Parathyroid adenoma (tissue), 2 donors: ENCODE measurements at regions not wholly inside any gene's neighbourhood (a gene's known extent, or its start where the extent isn't known, plus 50 kb on each side); places are given as distances from the start of the nearest gene placed in this dataset.

Experiments
- H2AFZ ChIP-seq: fragments of 300-600 bp; sonication (generic); one replicate; pipeline ENCODE4 v1.7.0; 2017; ENCODE audit warnings: antibody characterized with exemption, mild to moderate bottlenecking
- H3K27ac ChIP-seq: fragments of 300-600 bp; sonication (generic); one replicate; pipeline ENCODE4 v1.7.0; 2017
- H3K27me3 ChIP-seq: fragments of 300-600 bp; sonication (generic); one replicate; pipeline ENCODE4 v1.7.0; 2017; ENCODE audit warnings: low read length; ENCODE audit not compliant: control insufficient read depth, insufficient read depth
- H3K36me3 ChIP-seq: fragments of 300-600 bp; sonication (generic); one replicate; pipeline ENCODE4 v1.7.0; 2017; ENCODE audit warnings: low read length; ENCODE audit not compliant: control insufficient read depth, insufficient read depth
- H3K4me1 ChIP-seq: fragments of 300-600 bp; sonication (generic); one replicate; pipeline ENCODE4 v1.7.0; 2017; ENCODE audit warnings: control low read depth
- H3K4me2 ChIP-seq: fragments of 300-600 bp; sonication (generic); one replicate; pipeline ENCODE4 v1.7.0; 2017; ENCODE audit warnings: low read length
- H3K4me3 ChIP-seq: fragments of 300-600 bp; sonication (generic); one replicate; pipeline ENCODE4 v1.7.0; 2017; ENCODE audit warnings: low read depth, low read length
- H3K79me2 ChIP-seq: fragments of 300-600 bp; sonication (generic); one replicate; pipeline ENCODE4 v1.7.0; 2017; ENCODE audit warnings: control low read depth
- H3K9ac ChIP-seq: fragments of 300-600 bp; sonication (generic); one replicate; pipeline ENCODE4 v1.7.0; 2017; ENCODE audit warnings: mild to moderate bottlenecking
- H3K9me3 ChIP-seq: fragments of 300-600 bp; sonication (generic); one replicate; pipeline ENCODE4 v1.7.0; 2017; ENCODE audit warnings: low read length; ENCODE audit not compliant: control insufficient read depth
- TF ChIP-seq, protein P1 (sequence below): fragments of 300-600 bp; sonication (generic); IDR thresholded peaks from one replicate; pipeline ENCODE4 v1.7.0; 2017; ENCODE audit warnings: antibody characterized with exemption, mild to moderate bottlenecking
- donor health status: primary hyperparathyroidism.

DNA sequence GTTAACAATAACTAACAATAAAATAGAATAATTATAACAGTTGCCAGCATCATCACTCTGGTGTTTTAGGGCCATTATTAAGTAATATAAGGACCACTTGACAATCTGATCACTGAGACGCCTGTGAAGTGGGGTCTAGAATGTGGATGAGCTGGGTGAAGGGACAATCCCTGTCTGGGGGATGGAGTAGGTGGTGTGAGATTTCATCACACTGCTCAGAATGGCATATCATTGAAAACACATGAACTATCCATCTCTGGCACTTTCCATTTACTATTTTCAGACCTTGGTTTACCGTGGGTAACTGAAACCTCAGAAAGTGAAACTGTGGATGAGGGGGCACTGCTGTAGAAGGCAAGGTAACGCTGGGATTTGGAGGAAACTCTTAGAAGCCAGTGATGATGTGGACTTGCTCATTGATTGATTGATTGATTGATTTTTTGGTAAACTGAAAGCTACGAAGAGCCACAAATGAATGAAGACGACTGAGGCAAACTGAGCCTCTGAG is 204.4 kb upstream of the TWIST2 start:
- Histone ChIP-seq H3K9ac (no peak overlapping the region), H2AFZ (no peak overlapping the region), H3K36me3 (no peaks in the 10 kb centered on the region), H3K79me2 (no peaks in the 10 kb centered on the region), H3K27ac (no peak overlapping the region), H3K27me3 (no peaks in the 10 kb centered on the region), H3K9me3 (no peaks in the 10 kb centered on the region), H3K4me2 (no peak overlapping the region), H3K4me3 (no peak overlapping the region), H3K4me1 (no peaks in the 10 kb centered on the region)
- TF ChIP-seq, protein P1, sequence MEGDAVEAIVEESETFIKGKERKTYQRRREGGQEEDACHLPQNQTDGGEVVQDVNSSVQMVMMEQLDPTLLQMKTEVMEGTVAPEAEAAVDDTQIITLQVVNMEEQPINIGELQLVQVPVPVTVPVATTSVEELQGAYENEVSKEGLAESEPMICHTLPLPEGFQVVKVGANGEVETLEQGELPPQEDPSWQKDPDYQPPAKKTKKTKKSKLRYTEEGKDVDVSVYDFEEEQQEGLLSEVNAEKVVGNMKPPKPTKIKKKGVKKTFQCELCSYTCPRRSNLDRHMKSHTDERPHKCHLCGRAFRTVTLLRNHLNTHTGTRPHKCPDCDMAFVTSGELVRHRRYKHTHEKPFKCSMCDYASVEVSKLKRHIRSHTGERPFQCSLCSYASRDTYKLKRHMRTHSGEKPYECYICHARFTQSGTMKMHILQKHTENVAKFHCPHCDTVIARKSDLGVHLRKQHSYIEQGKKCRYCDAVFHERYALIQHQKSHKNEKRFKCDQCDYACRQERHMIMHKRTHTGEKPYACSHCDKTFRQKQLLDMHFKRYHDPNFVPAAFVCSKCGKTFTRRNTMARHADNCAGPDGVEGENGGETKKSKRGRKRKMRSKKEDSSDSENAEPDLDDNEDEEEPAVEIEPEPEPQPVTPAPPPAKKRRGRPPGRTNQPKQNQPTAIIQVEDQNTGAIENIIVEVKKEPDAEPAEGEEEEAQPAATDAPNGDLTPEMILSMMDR, result no peak

DNA sequence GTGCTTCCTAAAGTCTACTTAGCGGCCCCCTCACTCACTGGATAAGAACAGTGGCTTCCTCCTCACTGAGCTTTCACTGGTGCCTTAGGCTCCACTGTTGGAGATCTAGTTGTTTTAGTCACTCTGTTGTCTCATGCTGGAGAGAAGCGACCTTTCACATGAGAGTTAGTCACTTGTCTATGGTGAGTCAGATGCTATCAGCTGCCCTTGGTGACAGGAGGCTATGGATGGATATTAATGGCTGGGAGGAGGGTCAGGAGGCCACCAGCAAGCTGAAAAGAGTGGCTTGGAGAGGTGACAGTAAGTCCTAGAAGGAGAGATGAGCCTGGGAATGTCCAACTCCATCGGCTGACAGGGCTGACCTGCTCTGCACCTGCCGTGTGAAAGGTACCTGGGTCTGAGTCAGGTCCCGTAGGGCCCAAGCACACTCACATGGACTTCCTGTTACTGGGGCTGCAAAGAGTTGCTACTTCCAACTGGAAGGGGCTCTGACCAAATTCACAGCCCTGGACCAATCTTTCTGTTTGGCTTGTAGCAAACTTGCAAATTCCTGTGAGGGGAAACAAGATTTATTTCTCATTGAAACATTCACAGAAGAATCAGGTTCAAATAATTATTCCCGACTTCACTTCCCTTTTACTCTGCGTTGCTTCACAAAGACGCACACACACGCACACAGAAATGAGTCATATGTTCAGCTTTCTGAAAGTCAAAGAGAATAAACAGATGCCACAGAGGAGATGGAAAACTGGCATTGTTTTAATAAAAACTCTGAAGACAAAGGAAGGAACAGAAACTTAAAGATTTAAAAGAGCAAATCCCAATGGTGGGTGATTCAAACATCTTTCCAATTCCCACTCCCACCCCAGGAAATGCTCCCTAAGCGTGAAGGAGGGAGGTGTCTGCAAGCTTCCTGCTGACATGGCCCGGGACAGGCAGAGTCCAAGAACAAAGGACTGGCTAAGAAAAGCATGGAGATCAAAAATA is 203.5 kb upstream of the TWIST2 start:
- Histone ChIP-seq H2AFZ (no peak overlapping the region), H3K4me1 (no peaks in the 10 kb centered on the region), H3K36me3 (no peaks in the 10 kb centered on the region), H3K4me3 (no peak overlapping the region), H3K27me3 (no peaks in the 10 kb centered on the region), H3K27ac (no peak overlapping the region), H3K79me2 (no peaks in the 10 kb centered on the region), H3K4me2 (no peak overlapping the region), H3K9ac (no peak overlapping the region), H3K9me3 (no peaks in the 10 kb centered on the region)
- TF ChIP-seq, protein P1, result no peak

DNA sequence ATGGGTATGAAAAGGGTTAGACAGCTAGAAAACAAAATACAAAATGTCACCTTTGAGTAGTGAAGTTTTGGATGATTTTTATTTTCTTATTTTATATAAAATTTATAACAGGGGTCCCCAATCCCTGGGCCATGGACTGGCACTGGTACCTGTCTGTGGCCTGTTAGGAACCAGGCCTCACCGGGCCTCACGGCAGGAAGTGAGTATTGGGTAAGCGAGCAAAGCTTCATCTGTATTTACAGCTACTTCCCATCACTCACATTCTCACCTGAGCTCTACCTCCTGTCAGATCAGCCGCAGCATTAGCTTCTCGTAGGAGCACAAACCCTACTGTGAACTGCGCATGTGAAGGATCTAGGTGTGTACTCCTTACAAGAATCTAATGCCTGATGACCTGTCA is 202.8 kb upstream of the TWIST2 start:
- no peak overlapping the region for H3K4me2 ChIP-seq
- no peaks in the 10 kb centered on the region for H3K27me3 ChIP-seq
- no peaks in the 10 kb centered on the region for H3K9me3 ChIP-seq
- no peaks in the 10 kb centered on the region for H3K4me1 ChIP-seq
- H3K27ac ChIP-seq, result no peak overlapping the region
- TF ChIP-seq, protein P1, result no peak
- H3K4me3 ChIP-seq, result no peak overlapping the region
- H3K9ac ChIP-seq, result no peak overlapping the region
- H3K79me2 ChIP-seq, result no peaks in the 10 kb centered on the region
- H3K36me3 ChIP-seq, result no peaks in the 10 kb centered on the region
- no peak overlapping the region for H2AFZ ChIP-seq

DNA sequence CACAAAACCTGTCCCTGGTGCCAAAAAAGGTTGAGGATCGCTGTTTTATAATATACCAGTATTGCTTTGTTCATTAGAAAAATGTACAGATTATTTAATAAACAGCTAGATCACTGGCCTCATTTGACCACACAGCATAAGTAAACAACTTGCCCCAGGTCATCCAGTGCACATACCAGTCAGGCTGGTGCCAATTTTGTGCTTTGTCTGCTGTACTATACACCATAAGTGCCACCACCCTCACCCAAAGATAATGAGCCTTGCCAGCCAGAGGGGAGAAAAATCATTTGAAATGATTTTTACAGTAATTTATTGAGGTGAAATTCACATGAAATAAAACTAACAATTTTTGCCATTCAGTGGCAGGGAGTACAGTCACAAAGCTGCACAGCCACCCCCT is 202.2 kb upstream of the TWIST2 start:
- H3K27ac ChIP-seq, result no peak overlapping the region
- TF ChIP-seq, protein P1, result no peak

More for the DNA sequence above, 202.2 kb upstream of the TWIST2 start:
- H3K4me3 ChIP-seq, result no peak overlapping the region
- H3K9ac ChIP-seq, result no peak overlapping the region
- no peaks in the 10 kb centered on the region for H3K27me3 ChIP-seq
- no peaks in the 10 kb centered on the region for H3K4me1 ChIP-seq
- no peaks in the 10 kb centered on the region for H3K79me2 ChIP-seq
- H3K9me3 ChIP-seq, result no peaks in the 10 kb centered on the region
- no peak overlapping the region for H2AFZ ChIP-seq
- H3K4me2 ChIP-seq, result no peak overlapping the region
- H3K36me3 ChIP-seq, result no peaks in the 10 kb centered on the region
